ENCODE measurements at regions not wholly inside any gene's neighbourhood (a gene's known extent, or its start where the extent isn't known, plus 50 kb on each side); places are given as distances from the start of the nearest gene placed in this dataset.

DNA sequence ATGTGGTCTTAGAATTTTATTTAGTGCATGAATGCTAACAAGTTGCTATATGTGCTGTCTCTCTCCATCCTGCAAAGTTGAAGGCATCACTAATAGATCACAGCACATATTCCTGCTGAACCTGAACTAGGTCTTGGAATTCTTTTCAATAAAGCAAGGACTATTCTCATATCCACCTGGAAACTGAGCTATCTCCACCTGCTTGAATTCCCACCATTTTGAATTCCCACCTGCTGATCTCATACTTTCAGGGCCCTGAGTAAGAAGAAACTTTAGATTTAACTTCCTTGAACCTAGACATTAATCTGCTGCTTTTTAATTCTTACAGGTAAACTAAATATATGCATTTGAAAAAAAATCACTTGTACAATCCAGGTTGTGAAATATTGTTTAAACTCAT lies 445.3 kb upstream of the CCL2 start:
- H3K27me3 ChIP-seq (replicated peaks in 1 of 2; ENCODE audit: control insufficient read depth in 2 of 2, extremely low read depth in 1 of 2, insufficient read depth in 2 of 2, low read length in 1 of 2) = peaks cover 0 to 8% of the 10 kb centered on the region in 2 experiments
- Mint-ChIP-seq H3K27me3 (peaks cover 14 to 29% of the 10 kb centered on the region in 2 donors), H3K27ac (no peak overlapping the region), H3K4me1 (no peaks in the 10 kb centered on the region), H3K4me3 (no peak overlapping the region), H3K36me3 (no peaks in the 10 kb centered on the region), H3K9me3 (no peaks in the 10 kb centered on the region)
- H3K9me3 ChIP-seq = no peaks in the 10 kb centered on the region
- H3K4me3 ChIP-seq (ENCODE audit: control insufficient read depth in 1 of 2, extremely low read depth in 1 of 2, low read length in 1 of 2) = no peak overlapping the region
- ChIA-PET CTCF (no interaction called here), POLR2A (no interaction called here)
- H3K36me3 ChIP-seq (ENCODE audit: control insufficient read depth in 2 of 2, extremely low read depth in 1 of 2, insufficient read depth in 1 of 2, low read length in 1 of 2) = no peaks in the 10 kb centered on the region
- no peak for ATAC-seq (replicated peaks in 1 of 4)
- no peak overlapping the region for H3K27ac ChIP-seq (ENCODE audit: low read length)
- no peak for DNase-seq
- H3K4me1 ChIP-seq (ENCODE audit: control insufficient read depth in 1 of 2, extremely low read depth in 1 of 2, insufficient read depth in 2 of 2, low read length in 2 of 2) = no peaks in the 10 kb centered on the region

GRCh38 chr17:33811004-33811760 lies 443.9 kb upstream of the CCL2 start:
- H3K4me1 ChIP-seq (ENCODE audit: control insufficient read depth in 1 of 2, extremely low read depth in 1 of 2, insufficient read depth in 2 of 2, low read length in 2 of 2) = no peaks in the 10 kb centered on the region
- 51% methylated on average over 5 of the region's 7 CpGs for WGBS (ENCODE audit: insufficient coverage)
- CTCF ChIA-PET = no interaction called here
- DNase-seq (no peak), ATAC-seq (replicated peaks in 1 of 4) (no peak)
- H3K27ac Mint-ChIP-seq = no peak overlapping the region
- POLR2A ChIA-PET = no interaction called here
- no peaks in the 10 kb centered on the region for H3K9me3 Mint-ChIP-seq
- H3K27ac ChIP-seq (ENCODE audit: low read length) = no peak overlapping the region
- H3K27me3 Mint-ChIP-seq = peaks cover 8 to 17% of the 10 kb centered on the region in 2 donors
- H3K4me1 Mint-ChIP-seq = no peaks in the 10 kb centered on the region
- H3K27me3 ChIP-seq (replicated peaks in 1 of 2; ENCODE audit: control insufficient read depth in 2 of 2, extremely low read depth in 1 of 2, insufficient read depth in 2 of 2, low read length in 1 of 2) = peaks cover 0 to 8% of the 10 kb centered on the region in 2 experiments
- H3K4me3 Mint-ChIP-seq = no peak overlapping the region
- H3K9me3 ChIP-seq = no peaks in the 10 kb centered on the region
- no peaks in the 10 kb centered on the region for H3K36me3 Mint-ChIP-seq
- H3K36me3 ChIP-seq (ENCODE audit: control insufficient read depth in 2 of 2, extremely low read depth in 1 of 2, insufficient read depth in 1 of 2, low read length in 1 of 2) = no peaks in the 10 kb centered on the region
- no peak overlapping the region for H3K4me3 ChIP-seq (ENCODE audit: control insufficient read depth in 1 of 2, extremely low read depth in 1 of 2, low read length in 1 of 2)

DNA sequence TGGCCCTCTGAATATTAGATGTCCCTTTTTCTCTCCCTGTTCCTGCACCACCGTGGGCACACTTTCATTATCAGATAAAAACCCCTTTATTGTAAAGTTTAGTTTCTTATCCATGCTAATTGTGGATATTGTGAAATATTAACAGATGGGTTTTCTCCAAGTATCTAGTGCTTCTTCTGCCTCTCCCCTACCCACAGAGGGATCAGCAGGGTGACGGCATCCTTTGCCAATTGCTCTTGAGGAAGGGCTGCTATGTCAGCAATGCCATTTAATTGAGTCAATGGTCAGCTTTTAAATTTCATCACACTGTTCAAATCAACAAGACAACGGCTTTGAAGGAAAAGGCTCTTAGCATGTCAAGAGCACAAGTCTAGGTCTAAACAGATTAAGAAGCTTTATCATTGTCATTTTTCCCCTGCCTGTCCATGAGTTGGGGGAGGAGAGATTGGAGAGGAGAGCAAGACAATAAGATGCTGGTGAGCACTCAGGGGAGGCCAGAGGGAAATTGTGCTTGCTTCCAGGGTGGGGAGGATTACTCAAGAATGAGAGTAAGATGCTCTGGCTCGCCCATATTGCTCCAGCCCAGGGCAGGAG lies 443.0 kb upstream of the CCL2 start:
- Mint-ChIP-seq H3K27ac (no peak overlapping the region), H3K9me3 (no peaks in the 10 kb centered on the region), H3K27me3 (peaks cover 8 to 17% of the 10 kb centered on the region in 2 donors), H3K4me3 (no peak overlapping the region), H3K4me1 (no peaks in the 10 kb centered on the region), H3K36me3 (no peaks in the 10 kb centered on the region)
- Histone ChIP-seq H3K36me3 (ENCODE audit: control insufficient read depth in 2 of 2, extremely low read depth in 1 of 2, insufficient read depth in 1 of 2, low read length in 1 of 2) (no peaks in the 10 kb centered on the region), H3K27me3 (replicated peaks in 1 of 2; ENCODE audit: control insufficient read depth in 2 of 2, extremely low read depth in 1 of 2, insufficient read depth in 2 of 2, low read length in 1 of 2) (peaks cover 0 to 14% of the 10 kb centered on the region in 2 experiments), H3K9me3 (no peaks in the 10 kb centered on the region), H3K27ac (ENCODE audit: low read length) (no peak overlapping the region), H3K4me3 (ENCODE audit: control insufficient read depth in 1 of 2, extremely low read depth in 1 of 2, low read length in 1 of 2) (no peak overlapping the region), H3K4me1 (ENCODE audit: control insufficient read depth in 1 of 2, extremely low read depth in 1 of 2, insufficient read depth in 2 of 2, low read length in 2 of 2) (no peaks in the 10 kb centered on the region)
- ChIA-PET POLR2A (no interaction called here), CTCF (no interaction called here)
- no peak for ATAC-seq (replicated peaks in 1 of 4)
- DNase-seq = no peak
- WGBS (ENCODE audit: insufficient coverage) = 79% methylated on average over 3 of the region's 4 CpGs

DNA sequence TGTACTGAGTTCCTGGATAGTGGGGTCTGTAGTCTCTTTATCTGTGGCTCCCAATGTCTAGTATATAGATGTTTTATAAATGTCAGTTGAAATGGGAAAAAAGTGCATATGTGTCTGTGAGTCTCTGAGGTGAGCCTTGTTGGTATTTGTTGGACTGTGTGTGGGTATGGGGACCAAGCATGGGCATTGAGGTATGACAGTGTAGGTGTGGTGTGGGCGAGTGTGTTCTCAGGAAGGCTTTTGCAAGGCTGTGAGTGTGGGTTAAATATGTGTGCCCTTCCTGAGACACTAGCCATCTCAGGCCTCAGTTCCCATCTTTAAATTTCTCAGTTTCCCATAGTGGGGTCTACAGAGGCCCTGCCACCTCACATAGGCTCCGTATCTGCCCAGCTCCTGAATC lies 440.2 kb upstream of the CCL2 start:
- Mint-ChIP-seq H3K27ac (no peak overlapping the region), H3K27me3 (peaks cover 7 to 11% of the 10 kb centered on the region in 2 donors), H3K36me3 (no peaks in the 10 kb centered on the region), H3K9me3 (no peaks in the 10 kb centered on the region), H3K4me3 (no peak overlapping the region), H3K4me1 (no peaks in the 10 kb centered on the region)
- ATAC-seq (replicated peaks in 1 of 4) (no peak), DNase-seq (no peak)
- H3K27ac ChIP-seq (ENCODE audit: low read length) = no peak overlapping the region
- no peak overlapping the region for H3K4me3 ChIP-seq (ENCODE audit: control insufficient read depth in 1 of 2, extremely low read depth in 1 of 2, low read length in 1 of 2)
- CTCF ChIA-PET = no interaction called here
- no peaks in the 10 kb centered on the region for H3K36me3 ChIP-seq (ENCODE audit: control insufficient read depth in 2 of 2, extremely low read depth in 1 of 2, insufficient read depth in 1 of 2, low read length in 1 of 2)
- no peaks in the 10 kb centered on the region for H3K4me1 ChIP-seq (ENCODE audit: control insufficient read depth in 1 of 2, extremely low read depth in 1 of 2, insufficient read depth in 2 of 2, low read length in 2 of 2)
- WGBS (ENCODE audit: insufficient coverage) = 60% methylated on average over 1 of the region's 2 CpGs
- peaks cover 0 to 13% of the 10 kb centered on the region in 2 experiments for H3K27me3 ChIP-seq (replicated peaks in 1 of 2; ENCODE audit: control insufficient read depth in 2 of 2, extremely low read depth in 1 of 2, insufficient read depth in 2 of 2, low read length in 1 of 2)
- H3K9me3 ChIP-seq = no peaks in the 10 kb centered on the region
- POLR2A ChIA-PET = no interaction called here

DNA sequence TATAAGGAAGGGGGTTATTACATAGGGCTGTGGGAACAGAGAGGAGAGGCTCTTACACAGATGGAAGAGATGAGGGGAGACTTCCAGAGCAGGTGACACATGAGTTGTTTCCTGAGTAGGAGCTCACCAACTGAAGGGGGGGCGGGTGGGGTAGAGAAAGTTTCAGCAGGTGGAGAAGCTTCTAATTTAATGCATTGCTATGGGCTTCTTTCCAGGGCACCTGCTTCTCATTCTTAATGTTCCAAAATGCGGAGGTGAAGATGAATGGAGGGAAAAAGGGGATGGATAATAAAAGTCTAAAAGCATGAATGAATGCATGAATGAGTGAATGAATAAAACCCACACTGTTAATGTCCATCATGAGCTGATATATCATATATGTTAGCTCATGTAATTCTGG lies 439.0 kb upstream of the CCL2 start:
- ChIA-PET POLR2A (interaction anchor here in 1 of 2 donors (0.6 kb wide), 1 partner anchor 207 kb away, joined by 5 read pairs; no protein-coding TSS in a partner anchor), CTCF (no interaction called here)
- H3K9me3 Mint-ChIP-seq = no peaks in the 10 kb centered on the region
- no peaks in the 10 kb centered on the region for H3K9me3 ChIP-seq
- peaks cover 7 to 10% of the 10 kb centered on the region in 2 donors for H3K27me3 Mint-ChIP-seq
- no peaks in the 10 kb centered on the region for H3K36me3 ChIP-seq (ENCODE audit: control insufficient read depth in 2 of 2, extremely low read depth in 1 of 2, insufficient read depth in 1 of 2, low read length in 1 of 2)
- DNase-seq = no peak
- H3K4me3 Mint-ChIP-seq = no peak overlapping the region
- H3K27ac ChIP-seq (ENCODE audit: low read length) = no peak overlapping the region
- H3K4me3 ChIP-seq (ENCODE audit: control insufficient read depth in 1 of 2, extremely low read depth in 1 of 2, low read length in 1 of 2) = no peak overlapping the region
- no peaks in the 10 kb centered on the region for H3K36me3 Mint-ChIP-seq
- H3K27ac Mint-ChIP-seq = no peak overlapping the region
- no peaks in the 10 kb centered on the region for H3K4me1 Mint-ChIP-seq
- H3K27me3 ChIP-seq (replicated peaks in 1 of 2; ENCODE audit: control insufficient read depth in 2 of 2, extremely low read depth in 1 of 2, insufficient read depth in 2 of 2, low read length in 1 of 2) = peaks cover 0 to 9% of the 10 kb centered on the region in 2 experiments
- no peak for ATAC-seq (replicated peaks in 1 of 4)
- no peaks in the 10 kb centered on the region for H3K4me1 ChIP-seq (ENCODE audit: control insufficient read depth in 1 of 2, extremely low read depth in 1 of 2, insufficient read depth in 2 of 2, low read length in 2 of 2)
- WGBS (ENCODE audit: insufficient coverage) = no CpG with 5 or more reads among the region's 2 CpGs

GRCh38 chr17:33816842-33817617 lies 438.1 kb upstream of the CCL2 start:
- no peak for DNase-seq
- no peaks in the 10 kb centered on the region for H3K36me3 ChIP-seq (ENCODE audit: control insufficient read depth in 2 of 2, extremely low read depth in 1 of 2, insufficient read depth in 1 of 2, low read length in 1 of 2)
- Mint-ChIP-seq H3K9me3 (no peaks in the 10 kb centered on the region), H3K4me1 (no peaks in the 10 kb centered on the region), H3K36me3 (no peaks in the 10 kb centered on the region), H3K4me3 (no peak overlapping the region), H3K27ac (no peak overlapping the region), H3K27me3 (peaks cover 7 to 13% of the 10 kb centered on the region in 2 donors)
- WGBS (ENCODE audit: insufficient coverage) = 91% methylated on average over 3 of the region's 9 CpGs
- no peaks in the 10 kb centered on the region for H3K4me1 ChIP-seq (ENCODE audit: control insufficient read depth in 1 of 2, extremely low read depth in 1 of 2, insufficient read depth in 2 of 2, low read length in 2 of 2)
- peaks cover 0 to 8% of the 10 kb centered on the region in 2 experiments for H3K27me3 ChIP-seq (replicated peaks in 1 of 2; ENCODE audit: control insufficient read depth in 2 of 2, extremely low read depth in 1 of 2, insufficient read depth in 2 of 2, low read length in 1 of 2)
- no peak overlapping the region for H3K27ac ChIP-seq (ENCODE audit: low read length)
- H3K4me3 ChIP-seq (ENCODE audit: control insufficient read depth in 1 of 2, extremely low read depth in 1 of 2, low read length in 1 of 2) = no peak overlapping the region
- H3K9me3 ChIP-seq = no peaks in the 10 kb centered on the region
- POLR2A ChIA-PET = no interaction called here
- CTCF ChIA-PET = no interaction called here
- no peak for ATAC-seq (replicated peaks in 1 of 4)
